ENCODE measurements at regions not wholly inside any gene's neighbourhood (a gene's known extent, or its start where the extent isn't known, plus 50 kb on each side); places are given as distances from the start of the nearest gene placed in this dataset.

GRCh38 chr2:52127527-52127926, 1095.6 kb upstream of the NRXN1 start:
- TF ChIP-seq POLR2AphosphoS5 (IDR thresholded peaks at IDR 0.05) (no peak), POLR2A (IDR thresholded peaks at IDR 0.05) (no peak), EP300 (IDR thresholded peaks at IDR 0.05) (no peak)
- TF ChIP-seq, protein P1, sequence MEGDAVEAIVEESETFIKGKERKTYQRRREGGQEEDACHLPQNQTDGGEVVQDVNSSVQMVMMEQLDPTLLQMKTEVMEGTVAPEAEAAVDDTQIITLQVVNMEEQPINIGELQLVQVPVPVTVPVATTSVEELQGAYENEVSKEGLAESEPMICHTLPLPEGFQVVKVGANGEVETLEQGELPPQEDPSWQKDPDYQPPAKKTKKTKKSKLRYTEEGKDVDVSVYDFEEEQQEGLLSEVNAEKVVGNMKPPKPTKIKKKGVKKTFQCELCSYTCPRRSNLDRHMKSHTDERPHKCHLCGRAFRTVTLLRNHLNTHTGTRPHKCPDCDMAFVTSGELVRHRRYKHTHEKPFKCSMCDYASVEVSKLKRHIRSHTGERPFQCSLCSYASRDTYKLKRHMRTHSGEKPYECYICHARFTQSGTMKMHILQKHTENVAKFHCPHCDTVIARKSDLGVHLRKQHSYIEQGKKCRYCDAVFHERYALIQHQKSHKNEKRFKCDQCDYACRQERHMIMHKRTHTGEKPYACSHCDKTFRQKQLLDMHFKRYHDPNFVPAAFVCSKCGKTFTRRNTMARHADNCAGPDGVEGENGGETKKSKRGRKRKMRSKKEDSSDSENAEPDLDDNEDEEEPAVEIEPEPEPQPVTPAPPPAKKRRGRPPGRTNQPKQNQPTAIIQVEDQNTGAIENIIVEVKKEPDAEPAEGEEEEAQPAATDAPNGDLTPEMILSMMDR (IDR thresholded peaks at IDR 0.05) = no peak
- DNase-seq = no peak
- H3K4me3 ChIP-seq = no peak overlapping the region
- no peaks in the 10 kb centered on the region for H3K4me1 ChIP-seq
- no peak overlapping the region for H3K27ac ChIP-seq
- intact Hi-C loops (cut with DNase I) = no loop called here
- no peaks in the 10 kb centered on the region for H3K9me3 ChIP-seq
- H3K27me3 ChIP-seq = no peaks in the 10 kb centered on the region
- no peaks in the 10 kb centered on the region for H3K36me3 ChIP-seq
- WGBS, 2 donors = 84 to 90% methylated on average over 1 of the region's 1 CpG

DNA sequence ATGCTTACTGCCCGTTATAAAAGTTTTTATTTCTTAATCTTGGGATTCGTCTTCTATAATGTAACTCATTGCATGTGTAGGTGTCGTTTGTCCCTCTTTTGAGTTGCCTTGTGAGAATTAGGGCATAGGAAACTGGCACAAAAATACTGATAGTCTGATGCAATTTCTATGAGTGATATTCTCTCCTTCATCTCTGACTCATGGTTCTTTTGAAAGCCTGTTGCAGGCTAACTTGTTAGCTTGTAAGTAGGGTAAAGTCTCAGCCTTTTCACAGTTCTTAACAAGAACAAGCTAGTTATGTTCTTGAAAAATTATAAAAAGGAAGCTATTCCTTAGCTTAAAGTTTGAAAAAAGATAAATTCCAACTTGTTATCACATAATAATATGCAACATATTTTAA, 1085.4 kb upstream of the NRXN1 start:
- intact Hi-C loops (cut with DNase I) = no loop called here
- no peak for DNase-seq

DNA sequence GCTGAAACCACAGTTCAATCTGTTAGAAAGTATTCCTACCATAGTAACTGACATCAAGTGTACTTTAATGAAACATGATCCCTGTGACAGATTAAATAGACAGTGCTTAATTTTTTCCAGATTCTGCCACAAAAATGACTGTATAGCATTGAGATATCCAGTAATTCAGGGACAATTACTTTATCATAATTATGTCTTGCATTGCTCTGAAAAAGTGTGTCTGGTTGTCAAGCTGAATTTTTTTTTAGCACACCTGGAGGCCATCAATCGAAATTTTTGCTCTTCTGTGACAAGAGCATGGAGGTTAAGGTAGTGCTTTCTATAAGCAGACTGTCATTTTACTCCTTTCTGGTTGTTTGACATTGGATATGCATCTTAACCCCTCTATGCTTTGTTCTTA, 1083.8 kb upstream of the NRXN1 start:
- H3K36me3 ChIP-seq = no peaks in the 10 kb centered on the region
- intact Hi-C loops (cut with DNase I) = no loop called here
- H3K27me3 ChIP-seq = no peaks in the 10 kb centered on the region
- no peak overlapping the region for H3K27ac ChIP-seq
- DNase-seq = no peak
- TF ChIP-seq EP300 (IDR thresholded peaks at IDR 0.05) (no peak), POLR2AphosphoS5 (IDR thresholded peaks at IDR 0.05) (no peak), POLR2A (IDR thresholded peaks at IDR 0.05) (no peak)
- TF ChIP-seq, protein P1 (IDR thresholded peaks at IDR 0.05) = no peak
- no peaks in the 10 kb centered on the region for H3K9me3 ChIP-seq
- WGBS, 2 donors = 8 to 54% methylated on average over 1 of the region's 1 CpG
- no peaks in the 10 kb centered on the region for H3K4me1 ChIP-seq
- no peak overlapping the region for H3K4me3 ChIP-seq

More for the DNA sequence above, 1085.4 kb upstream of the NRXN1 start:
- H3K4me3 ChIP-seq = no peak overlapping the region
- no peaks in the 10 kb centered on the region for H3K27me3 ChIP-seq
- H3K27ac ChIP-seq = no peak overlapping the region
- H3K9me3 ChIP-seq = no peaks in the 10 kb centered on the region
- H3K4me1 ChIP-seq = no peaks in the 10 kb centered on the region
- 18 to 69% methylated on average over 3 of the region's 3 CpGs for WGBS, 2 donors
- no peaks in the 10 kb centered on the region for H3K36me3 ChIP-seq
- no peak for TF ChIP-seq POLR2AphosphoS5 (IDR thresholded peaks at IDR 0.05)
- TF ChIP-seq, protein P1 (IDR thresholded peaks at IDR 0.05) = no peak
- TF ChIP-seq EP300 (IDR thresholded peaks at IDR 0.05) = no peak
- TF ChIP-seq POLR2A (IDR thresholded peaks at IDR 0.05) = no peak

DNA sequence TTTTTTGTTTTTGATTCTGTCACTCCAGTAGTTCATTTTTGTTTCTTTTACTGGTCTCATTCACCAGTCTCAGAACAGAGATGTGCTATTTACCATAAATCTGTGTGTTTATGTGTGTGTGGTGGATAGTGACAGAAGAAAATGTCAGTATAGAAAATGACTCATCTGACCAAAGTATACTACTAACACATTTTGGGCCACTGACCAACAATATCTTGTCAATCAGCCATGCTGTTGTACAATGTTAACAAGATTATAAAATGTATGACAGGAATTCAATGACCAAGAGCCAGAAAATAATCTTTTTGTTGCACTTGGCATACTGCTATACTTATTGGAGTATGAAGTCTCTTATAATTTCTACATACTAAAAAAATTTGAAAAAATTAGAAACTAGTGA, 1081.4 kb upstream of the NRXN1 start:
- no peak for DNase-seq
- intact Hi-C loops (cut with DNase I) = no loop called here
- Histone ChIP-seq H3K27me3 (no peaks in the 10 kb centered on the region), H3K27ac (no peak overlapping the region), H3K9me3 (no peaks in the 10 kb centered on the region), H3K36me3 (no peaks in the 10 kb centered on the region), H3K4me1 (no peaks in the 10 kb centered on the region), H3K4me3 (no peak overlapping the region)
- TF ChIP-seq EP300 (IDR thresholded peaks at IDR 0.05) (no peak), POLR2A (IDR thresholded peaks at IDR 0.05) (no peak), POLR2AphosphoS5 (IDR thresholded peaks at IDR 0.05) (no peak)
- TF ChIP-seq, protein P1 (IDR thresholded peaks at IDR 0.05) = no peak

DNA sequence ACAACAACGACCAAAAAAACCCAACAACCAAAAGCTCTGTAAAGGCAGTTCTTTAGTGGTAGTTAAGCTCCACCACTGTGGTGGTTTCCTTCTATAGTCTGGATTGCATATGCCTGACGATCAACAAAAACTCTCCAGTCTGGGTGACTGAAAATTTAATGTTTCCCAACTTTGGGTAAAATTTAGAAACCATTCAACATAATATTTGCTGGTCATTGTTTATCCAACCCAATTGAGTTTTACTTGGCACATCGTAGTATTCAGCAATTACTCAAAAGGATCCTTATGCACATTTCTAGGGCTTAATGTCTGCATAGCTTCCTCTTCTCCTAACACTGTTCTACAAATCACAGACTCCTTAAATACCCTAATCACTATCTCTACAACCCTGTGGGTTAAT, 1080.2 kb upstream of the NRXN1 start:
- no peak for DNase-seq
- Histone ChIP-seq H3K4me3 (no peak overlapping the region), H3K27me3 (no peaks in the 10 kb centered on the region), H3K36me3 (no peaks in the 10 kb centered on the region), H3K9me3 (no peaks in the 10 kb centered on the region), H3K4me1 (no peaks in the 10 kb centered on the region), H3K27ac (no peak overlapping the region)
- no peak for TF ChIP-seq POLR2A (IDR thresholded peaks at IDR 0.05)
- TF ChIP-seq, protein P1 (IDR thresholded peaks at IDR 0.05) = no peak
- no peak for TF ChIP-seq POLR2AphosphoS5 (IDR thresholded peaks at IDR 0.05)
- no peak for TF ChIP-seq EP300 (IDR thresholded peaks at IDR 0.05)
- 82 to 84% methylated on average over 3 of the region's 3 CpGs for WGBS, 2 donors
- intact Hi-C loops (cut with DNase I) = no loop called here

Data from sigmoid colon (tissue), 6 donors.